MM.1S (cell line): ENCODE measurements at regions not wholly inside any gene's neighbourhood (a gene's known extent, or its start where the extent isn't known, plus 50 kb on each side); places are given as distances from the start of the nearest gene placed in this dataset.

Source experiments
- DNase-seq: peaks from one replicate; pipeline ENCODE4 v3.0.0-alpha.2; 2015
- H2AFZ ChIP-seq: fragments of 300-600 bp; sonication (generic); 2 replicates; pipeline ENCODE4 v1.6.0; 2016; ENCODE audit warnings: antibody characterized with exemption, low read length
- H3F3A ChIP-seq: fragments of 300-600 bp; sonication (generic); 2 replicates; pipeline ENCODE4 v1.6.1; 2016; ENCODE audit warnings: mild to moderate bottlenecking, antibody characterized with exemption, low read length, moderate library complexity, mixed read lengths; ENCODE audit not compliant: insufficient read depth
- H3K27ac ChIP-seq: fragments of 300-600 bp; sonication (generic); 2 replicates; pipeline ENCODE4 v1.5.1; 2016; ENCODE audit warnings: mild to moderate bottlenecking, low read length
- H3K27me3 ChIP-seq: fragments of 300-600 bp; sonication (generic); replicated peaks from 2 replicates; pipeline ENCODE4 v1.6.0; 2016; ENCODE audit warnings: low read length; ENCODE audit not compliant: insufficient read depth
- H3K36me3 ChIP-seq: fragments of 300-600 bp; sonication (generic); replicated peaks from 2 replicates; pipeline ENCODE4 v1.6.1; 2016; ENCODE audit warnings: mild to moderate bottlenecking, low read length, mixed read lengths; ENCODE audit not compliant: insufficient read depth
- H3K4me1 ChIP-seq: fragments of 300-600 bp; sonication (generic); 2 replicates; pipeline ENCODE4 v1.6.1; 2016; ENCODE audit warnings: low read length, mixed read lengths
- H3K4me2 ChIP-seq: fragments of 300-600 bp; sonication (generic); 2 replicates; pipeline ENCODE4 v1.6.0; 2016; ENCODE audit warnings: low read depth, low read length
- H3K4me3 ChIP-seq: fragments of 300-600 bp; sonication (generic); 2 replicates; pipeline ENCODE4 v1.5.1; 2016; ENCODE audit warnings: low read length, mixed read lengths
- H3K79me2 ChIP-seq: fragments of 300-600 bp; sonication (generic); 2 replicates; pipeline ENCODE4 v1.6.1; 2016; ENCODE audit warnings: mixed run types, low read length, mixed read lengths
- H3K9ac ChIP-seq: fragments of 300-600 bp; sonication (generic); 2 replicates; pipeline ENCODE4 v1.6.1; 2016; ENCODE audit warnings: low read length, mixed read lengths
- H3K9me2 ChIP-seq: fragments of 300-600 bp; sonication (generic); replicated peaks from 2 replicates; pipeline ENCODE4 v1.6.1; 2016; ENCODE audit warnings: mild to moderate bottlenecking, low read length, mixed read lengths; ENCODE audit not compliant: insufficient read depth
- H3K9me3 ChIP-seq: fragments of 300-600 bp; sonication (generic); replicated peaks from 2 replicates; pipeline ENCODE4 v1.6.1; 2016; ENCODE audit warnings: mild to moderate bottlenecking, low read length, mixed read lengths; ENCODE audit not compliant: insufficient read depth
- H4K20me1 ChIP-seq: fragments of 300-600 bp; sonication (generic); 2 replicates; pipeline ENCODE4 v1.6.1; 2016; ENCODE audit warnings: mild to moderate bottlenecking, low read length, moderate library complexity, mixed read lengths; ENCODE audit not compliant: insufficient read depth
- CTCF ChIP-seq: fragments of 300-600 bp; sonication (generic); IDR thresholded peaks from 2 replicates; pipeline ENCODE4 v1.5.1; 2016; ENCODE audit warnings: antibody characterized with exemption, low read length, mixed read lengths
- EZH2 ChIP-seq: fragments of 300-600 bp; sonication (generic); optimal IDR thresholded peaks from 2 replicates; pipeline ENCODE3; 2017; ENCODE audit warnings: low read depth, mild to moderate bottlenecking, antibody characterized with exemption, low read length, mixed read lengths
- EZH2phosphoT487 ChIP-seq: fragments of 300-600 bp; sonication (generic); IDR thresholded peaks from 2 replicates; pipeline ENCODE4 v1.6.1; 2018; ENCODE audit warnings: antibody characterized with exemption, low read length

- H3F3A ChIP-seq: 0 out of 2 replicates have a peak, but pooled peaks cover 4% of the 10 kb centered on the region
- no peak for DNase-seq
- H3K4me1 ChIP-seq: peaks cover 31% of the 10 kb centered on the region
- no peaks in the 10 kb centered on the region for H3K79me2 ChIP-seq
- no peaks in the 10 kb centered on the region for H3K9me3 ChIP-seq
- no peaks in the 10 kb centered on the region for H3K27me3 ChIP-seq
- no peak overlapping the region for H3K4me3 ChIP-seq
- H3K9me2 ChIP-seq: no peaks in the 10 kb centered on the region
- no peaks in the 10 kb centered on the region for H4K20me1 ChIP-seq
- TF ChIP-seq EZH2 (no peak), EZH2phosphoT487 (no peak), CTCF (no peak)
- no peak overlapping the region for H3K4me2 ChIP-seq
- no peaks in the 10 kb centered on the region for H3K36me3 ChIP-seq
- no peak overlapping the region for H3K9ac ChIP-seq
- H3K27ac ChIP-seq: no peak overlapping the region
- H2AFZ ChIP-seq: no peak overlapping the region
Measured at GRCh38 chrX:39333451-39333850, 532.2 kb downstream of the MID1IP1 start.

GRCh38 chrX:39335513-39336235 lies 534.4 kb downstream of the MID1IP1 start:
- Histone ChIP-seq H3K79me2 (no peaks in the 10 kb centered on the region), H3K9ac (no peak overlapping the region), H3K27ac (peak overlapping the region; percentile 86; the same call in 1 of the 2 replicates), H3K9me3 (no peaks in the 10 kb centered on the region), H2AFZ (peak overlapping the region; percentile 69), H4K20me1 (no peaks in the 10 kb centered on the region), H3K36me3 (no peaks in the 10 kb centered on the region), H3K4me1 (peaks cover 31% of the 10 kb centered on the region), H3K9me2 (no peaks in the 10 kb centered on the region), H3K27me3 (no peaks in the 10 kb centered on the region), H3F3A (0 out of 2 replicates have a peak, but pooled peaks cover 4% of the 10 kb centered on the region), H3K4me2 (peak overlapping the region; percentile 66; the same call in 1 of the 2 replicates), H3K4me3 (no peak overlapping the region)
- DNase-seq: no peak
- TF ChIP-seq EZH2 (no peak), CTCF (no peak), EZH2phosphoT487 (no peak)

- DNase-seq: peak; percentile 83
- no peak overlapping the region for H3K4me3 ChIP-seq
- H3K9me3 ChIP-seq: no peaks in the 10 kb centered on the region
- H3K79me2 ChIP-seq: no peaks in the 10 kb centered on the region
- H3K9me2 ChIP-seq: no peaks in the 10 kb centered on the region
- H3K36me3 ChIP-seq: no peaks in the 10 kb centered on the region
- H3K9ac ChIP-seq: peak overlapping the region; percentile 30; the same call in 1 of the 2 replicates
- no peaks in the 10 kb centered on the region for H4K20me1 ChIP-seq
- H3K27ac ChIP-seq: peak overlapping the region; percentile 86
- peak overlapping the region; percentile 69 for H2AFZ ChIP-seq
- no peak for TF ChIP-seq EZH2phosphoT487
- no peak for TF ChIP-seq CTCF
- TF ChIP-seq EZH2: no peak
- H3K27me3 ChIP-seq: no peaks in the 10 kb centered on the region
- peaks cover 22% of the 10 kb centered on the region for H3K4me1 ChIP-seq
- H3K4me2 ChIP-seq: peak overlapping the region; percentile 66
- H3F3A ChIP-seq: 0 out of 2 replicates have a peak, but pooled peaks cover 4% of the 10 kb centered on the region
Measured at GRCh38 chrX:39336671-39337311, 535.5 kb downstream of the MID1IP1 start.
